KMS-11 (cell line): ENCODE measurements at regions not wholly inside any gene's neighbourhood (a gene's known extent, or its start where the extent isn't known, plus 50 kb on each side); places are given as distances from the start of the nearest gene placed in this dataset.

Source experiments
- H2AFZ ChIP-seq: fragments of 200-600 bp; sonication (generic); 2 replicates; pipeline ENCODE4 v1.6.1; 2016; ENCODE audit warnings: antibody characterized with exemption, mixed run types, low read depth
- H3K27ac ChIP-seq: fragments of 200-600 bp; sonication (generic); 2 replicates; pipeline ENCODE4 v1.6.1; 2016; ENCODE audit warnings: mild to moderate bottlenecking, mixed run types
- H3K27me3 ChIP-seq: fragments of 200-600 bp; sonication (generic); 2 replicates; pipeline ENCODE4 v1.6.1; 2017; ENCODE audit warnings: mild to moderate bottlenecking, low read depth, mixed run types, moderate library complexity; ENCODE audit not compliant: insufficient read depth
- H3K36me3 ChIP-seq: fragments of 200-600 bp; sonication (generic); 2 replicates; pipeline ENCODE4 v1.6.1; 2017; ENCODE audit warnings: mild to moderate bottlenecking, mixed run types; ENCODE audit not compliant: insufficient read depth
- H3K4me1 ChIP-seq: fragments of 200-600 bp; sonication (generic); 2 replicates; pipeline ENCODE4 v1.6.1; 2016; ENCODE audit warnings: mild to moderate bottlenecking, low read depth, mixed run types; ENCODE audit not compliant: poor library complexity, severe bottlenecking
- H3K4me2 ChIP-seq: fragments of 200-600 bp; sonication (generic); 2 replicates; pipeline ENCODE4 v1.7.0; 2016; ENCODE audit warnings: mild to moderate bottlenecking, mixed run types
- H3K4me3 ChIP-seq: fragments of 200-600 bp; sonication (generic); IDR thresholded peaks from 2 replicates; pipeline ENCODE4 v1.6.1; 2017; ENCODE audit warnings: low read depth, low read length, mixed read lengths; ENCODE audit not compliant: insufficient read depth
- H3K79me2 ChIP-seq: fragments of 200-600 bp; sonication (generic); 2 replicates; pipeline ENCODE4 v1.6.1; 2016; ENCODE audit warnings: low read depth, mixed run types; ENCODE audit not compliant: insufficient read depth
- H3K9ac ChIP-seq: fragments of 200-600 bp; sonication (generic); 2 replicates; pipeline ENCODE4 v1.6.1; 2016; ENCODE audit warnings: mild to moderate bottlenecking, mixed run types
- H4K20me1 ChIP-seq: fragments of 200-600 bp; sonication (generic); 2 replicates; pipeline ENCODE4 v1.6.1; 2016; ENCODE audit warnings: mild to moderate bottlenecking, mixed run types; ENCODE audit not compliant: insufficient read depth
- TF ChIP-seq, protein P1 (sequence below): fragments of 200-600 bp; sonication (generic); conservative IDR thresholded peaks from 2 replicates; pipeline ENCODE4 v1.6.1; 2017; ENCODE audit warnings: low read depth, mild to moderate bottlenecking, antibody characterized with exemption, low read length, moderate library complexity, mixed read lengths

DNA sequence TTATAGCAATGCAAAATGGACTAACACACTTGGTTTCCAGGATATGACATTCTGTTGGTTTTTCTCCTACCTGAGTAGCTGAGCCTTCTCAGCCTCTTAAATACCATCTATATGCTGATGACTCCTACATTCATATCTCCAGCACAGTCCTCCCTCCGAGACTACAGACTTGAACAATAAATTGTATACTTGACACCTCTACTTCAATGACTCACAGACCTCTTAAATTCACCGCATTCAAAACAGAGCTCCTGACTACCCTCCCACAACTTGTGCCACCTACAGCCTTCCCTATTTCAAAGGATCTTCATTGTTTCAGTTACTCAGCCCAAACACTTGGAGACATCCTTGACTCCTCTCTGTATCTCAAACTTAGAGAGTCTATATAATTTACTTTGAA, 66.8 kb upstream of the ASB17 start:
- Histone ChIP-seq H3K27me3 (no peaks in the 10 kb centered on the region), H3K9ac (no peak overlapping the region), H3K79me2 (no peaks in the 10 kb centered on the region), H4K20me1 (no peaks in the 10 kb centered on the region), H3K27ac (no peak overlapping the region), H3K4me2 (no peak overlapping the region), H2AFZ (no peak overlapping the region), H3K4me1 (no peaks in the 10 kb centered on the region), H3K4me3 (no peak overlapping the region), H3K36me3 (no peaks in the 10 kb centered on the region)
- TF ChIP-seq, protein P1, sequence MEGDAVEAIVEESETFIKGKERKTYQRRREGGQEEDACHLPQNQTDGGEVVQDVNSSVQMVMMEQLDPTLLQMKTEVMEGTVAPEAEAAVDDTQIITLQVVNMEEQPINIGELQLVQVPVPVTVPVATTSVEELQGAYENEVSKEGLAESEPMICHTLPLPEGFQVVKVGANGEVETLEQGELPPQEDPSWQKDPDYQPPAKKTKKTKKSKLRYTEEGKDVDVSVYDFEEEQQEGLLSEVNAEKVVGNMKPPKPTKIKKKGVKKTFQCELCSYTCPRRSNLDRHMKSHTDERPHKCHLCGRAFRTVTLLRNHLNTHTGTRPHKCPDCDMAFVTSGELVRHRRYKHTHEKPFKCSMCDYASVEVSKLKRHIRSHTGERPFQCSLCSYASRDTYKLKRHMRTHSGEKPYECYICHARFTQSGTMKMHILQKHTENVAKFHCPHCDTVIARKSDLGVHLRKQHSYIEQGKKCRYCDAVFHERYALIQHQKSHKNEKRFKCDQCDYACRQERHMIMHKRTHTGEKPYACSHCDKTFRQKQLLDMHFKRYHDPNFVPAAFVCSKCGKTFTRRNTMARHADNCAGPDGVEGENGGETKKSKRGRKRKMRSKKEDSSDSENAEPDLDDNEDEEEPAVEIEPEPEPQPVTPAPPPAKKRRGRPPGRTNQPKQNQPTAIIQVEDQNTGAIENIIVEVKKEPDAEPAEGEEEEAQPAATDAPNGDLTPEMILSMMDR, result no peak

DNA sequence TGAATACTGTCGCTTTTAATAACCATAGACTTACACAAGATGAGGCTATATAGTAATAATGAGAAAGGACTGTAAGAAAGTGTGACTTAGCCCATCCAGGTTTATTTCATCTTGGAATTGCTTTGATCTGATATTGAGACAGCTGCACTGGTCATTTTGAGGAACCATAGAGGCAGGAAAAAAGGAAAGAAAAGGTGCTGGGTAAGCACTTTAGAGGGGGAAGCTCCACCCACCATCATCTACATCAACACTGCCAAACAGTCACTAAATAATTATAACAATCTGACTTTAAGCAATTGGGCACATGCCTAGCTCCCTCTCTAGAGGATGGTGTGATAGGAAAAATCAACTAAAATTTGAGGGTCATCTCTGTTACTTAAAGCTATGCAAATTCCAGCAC, 70.6 kb upstream of the ST6GALNAC3 start:
- Histone ChIP-seq H2AFZ (no peak overlapping the region), H3K4me3 (no peak overlapping the region), H3K4me1 (no peaks in the 10 kb centered on the region), H3K27me3 (no peaks in the 10 kb centered on the region), H4K20me1 (no peaks in the 10 kb centered on the region), H3K4me2 (no peak overlapping the region), H3K9ac (no peak overlapping the region), H3K79me2 (no peaks in the 10 kb centered on the region), H3K27ac (no peak overlapping the region), H3K36me3 (no peaks in the 10 kb centered on the region)
- TF ChIP-seq, protein P1, result no peak

DNA sequence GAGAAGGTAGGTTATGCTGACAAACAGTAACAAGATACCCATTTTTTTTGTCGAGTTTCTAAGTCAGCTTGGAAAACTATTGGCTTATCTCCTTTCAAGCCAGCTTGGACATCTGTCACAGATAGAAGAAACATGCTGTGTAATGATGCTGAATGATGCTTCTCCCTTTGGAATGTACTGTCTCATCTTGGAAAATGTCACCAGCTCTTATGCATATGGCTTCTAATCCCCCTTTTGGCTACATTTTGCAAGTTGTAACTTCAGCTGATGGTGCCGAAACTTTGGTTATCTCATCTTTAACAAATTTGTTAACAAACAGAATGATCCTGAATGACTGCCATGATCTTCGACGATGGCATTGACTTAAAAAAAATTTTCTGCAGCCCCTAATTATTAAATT, 68.8 kb upstream of the ST6GALNAC3 start:
- Histone ChIP-seq H3K27me3 (no peaks in the 10 kb centered on the region), H3K4me2 (no peak overlapping the region), H3K36me3 (no peaks in the 10 kb centered on the region), H3K4me3 (no peak overlapping the region), H3K9ac (no peak overlapping the region), H2AFZ (no peak overlapping the region), H4K20me1 (no peaks in the 10 kb centered on the region), H3K4me1 (no peaks in the 10 kb centered on the region), H3K27ac (no peak overlapping the region), H3K79me2 (no peaks in the 10 kb centered on the region)
- TF ChIP-seq, protein P1, result no peak

DNA sequence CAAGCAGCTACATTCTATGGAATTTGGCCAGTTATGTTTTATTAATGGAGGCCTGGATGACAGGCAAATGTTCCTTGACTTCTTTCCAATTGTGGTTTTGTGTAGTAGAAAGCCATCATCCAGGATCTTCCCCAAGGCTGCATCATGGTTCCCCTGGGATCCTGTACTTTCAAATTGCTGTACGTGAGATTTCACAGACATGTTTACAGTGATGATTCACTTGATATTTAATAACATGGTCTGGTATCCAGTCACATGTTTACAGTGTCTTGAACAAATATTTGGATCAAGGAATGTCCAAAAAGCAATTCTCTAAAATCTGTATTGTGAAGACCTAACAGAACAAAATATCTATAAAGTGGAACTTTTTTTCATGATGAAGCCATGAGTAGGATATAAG, 68.3 kb upstream of the ST6GALNAC3 start:
- Histone ChIP-seq H3K9ac (no peak overlapping the region), H3K4me1 (no peaks in the 10 kb centered on the region), H3K27ac (no peak overlapping the region), H4K20me1 (no peaks in the 10 kb centered on the region), H3K79me2 (no peaks in the 10 kb centered on the region), H3K4me2 (no peak overlapping the region), H3K27me3 (no peaks in the 10 kb centered on the region), H2AFZ (no peak overlapping the region), H3K36me3 (no peaks in the 10 kb centered on the region), H3K4me3 (no peak overlapping the region)
- TF ChIP-seq, protein P1, result no peak

DNA sequence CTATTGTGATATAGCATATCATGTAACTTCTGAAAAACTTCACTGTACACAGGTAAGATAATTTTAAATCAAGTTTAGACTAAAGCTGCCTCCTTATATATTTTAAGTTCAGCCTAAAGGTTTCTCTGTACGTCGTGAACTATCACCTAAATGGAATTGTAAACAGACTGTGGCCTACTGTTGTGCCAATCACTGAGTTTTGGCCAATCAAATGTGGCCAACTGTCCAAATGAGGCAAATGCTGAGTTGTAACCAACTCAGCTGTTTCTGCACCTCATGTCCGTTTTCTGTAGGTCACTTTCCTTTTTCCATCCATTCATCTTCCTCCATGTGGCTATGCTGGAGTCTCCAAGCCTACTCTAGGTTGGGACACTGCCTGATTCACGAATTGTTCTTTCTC, 63.7 kb upstream of the ST6GALNAC3 start:
- Histone ChIP-seq H3K4me2 (no peak overlapping the region), H2AFZ (no peak overlapping the region), H3K9ac (no peak overlapping the region), H3K79me2 (no peaks in the 10 kb centered on the region), H3K4me3 (no peak overlapping the region), H4K20me1 (no peaks in the 10 kb centered on the region), H3K36me3 (no peaks in the 10 kb centered on the region), H3K27me3 (no peaks in the 10 kb centered on the region), H3K4me1 (no peaks in the 10 kb centered on the region), H3K27ac (no peak overlapping the region)
- TF ChIP-seq, protein P1, result no peak
